Skeletal muscle satellite cell (primary cell): ENCODE measurements at regions not wholly inside any gene's neighbourhood (a gene's known extent, or its start where the extent isn't known, plus 50 kb on each side); places are given as distances from the start of the nearest gene placed in this dataset.

Source experiments
- H3K27me3 ChIP-seq: 2 replicates; pipeline ENCODE4 v1.7.0; 2013; ENCODE audit warnings: low read length; ENCODE audit not compliant: control insufficient read depth, insufficient read depth
- H3K36me3 ChIP-seq: 2 replicates; pipeline ENCODE4 v1.7.0; 2013; ENCODE audit warnings: mild to moderate bottlenecking, control low read depth, low read length; ENCODE audit not compliant: insufficient read depth
- H3K4me1 ChIP-seq: 2 replicates; pipeline ENCODE4 v1.7.0; 2013; ENCODE audit warnings: low read length; ENCODE audit not compliant: control insufficient read depth, insufficient read depth
- H3K4me2 ChIP-seq: 2 replicates; pipeline ENCODE4 v1.7.0; 2013; ENCODE audit warnings: mild to moderate bottlenecking, low read length
- H3K4me3 ChIP-seq: 2 replicates; pipeline ENCODE4 v1.7.0; 2013; ENCODE audit warnings: low read length
- H3K9ac ChIP-seq: 2 replicates; pipeline ENCODE4 v1.7.0; 2013; ENCODE audit warnings: mild to moderate bottlenecking, low read depth, low read length, moderate library complexity
- H3K9me3 ChIP-seq: replicated peaks from 2 replicates; pipeline ENCODE4 v1.7.0; 2013; ENCODE audit warnings: mild to moderate bottlenecking, control low read depth, low read length

DNA sequence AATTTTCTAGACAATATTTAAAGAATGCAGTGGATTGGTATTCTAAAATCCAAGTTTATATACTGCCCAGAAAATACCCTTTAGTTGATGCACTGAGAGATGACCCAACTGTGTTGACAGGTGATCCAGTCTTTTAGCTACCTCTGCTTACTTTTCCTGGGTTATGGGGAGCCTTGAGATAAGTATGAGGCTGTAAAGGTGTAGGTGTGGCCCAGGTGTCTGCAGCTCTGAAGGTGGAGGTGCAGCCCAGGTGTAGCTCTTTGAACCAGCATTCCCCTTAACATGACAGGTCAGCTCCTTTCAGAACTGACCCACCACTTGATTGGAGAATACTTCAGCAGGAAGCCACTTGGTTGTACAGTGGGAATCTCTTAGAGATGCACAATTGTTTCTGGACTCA lies 62.3 kb upstream of the ACSL3 start:
- no peak overlapping the region for H3K4me2 ChIP-seq
- H3K36me3 ChIP-seq, result no peaks in the 10 kb centered on the region
- no peak overlapping the region for H3K9ac ChIP-seq
- no peaks in the 10 kb centered on the region for H3K9me3 ChIP-seq
- peaks cover 16% of the 10 kb centered on the region for H3K4me1 ChIP-seq
- H3K4me3 ChIP-seq, result no peak overlapping the region
- H3K27me3 ChIP-seq, result no peaks in the 10 kb centered on the region

DNA sequence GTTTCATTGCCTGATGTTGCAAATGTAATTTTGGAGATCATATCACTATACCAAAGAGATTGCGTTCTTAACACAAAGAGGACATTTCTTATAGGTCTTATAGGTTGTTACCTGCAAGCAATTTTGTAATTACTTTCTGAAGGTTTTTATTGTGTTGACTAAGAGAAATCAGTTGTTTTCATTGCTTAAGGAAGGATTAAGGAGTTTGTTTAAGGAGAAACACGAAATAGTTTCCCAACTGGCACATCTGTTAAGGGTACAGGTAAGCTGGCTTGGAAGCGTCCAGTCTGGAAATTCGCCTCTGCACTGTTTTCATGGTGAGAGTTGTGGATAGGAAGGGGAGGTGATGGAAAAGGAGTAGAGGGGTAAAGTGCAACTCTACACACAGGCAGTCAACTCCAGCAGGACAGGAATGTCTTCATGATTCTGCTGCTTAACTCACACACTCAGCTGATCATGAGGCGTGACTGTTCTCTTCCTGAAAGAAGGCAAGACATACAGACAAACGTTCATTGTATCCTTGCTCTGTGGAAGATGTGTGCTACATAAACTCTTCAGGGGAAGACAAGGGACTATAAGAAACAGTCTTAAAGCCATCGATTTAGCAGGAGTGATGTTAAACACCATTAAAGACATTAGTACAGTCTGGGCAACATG lies 61.4 kb upstream of the ACSL3 start:
- no peak overlapping the region for H3K4me3 ChIP-seq
- H3K4me2 ChIP-seq, result no peak overlapping the region
- H3K36me3 ChIP-seq, result no peaks in the 10 kb centered on the region

DNA sequence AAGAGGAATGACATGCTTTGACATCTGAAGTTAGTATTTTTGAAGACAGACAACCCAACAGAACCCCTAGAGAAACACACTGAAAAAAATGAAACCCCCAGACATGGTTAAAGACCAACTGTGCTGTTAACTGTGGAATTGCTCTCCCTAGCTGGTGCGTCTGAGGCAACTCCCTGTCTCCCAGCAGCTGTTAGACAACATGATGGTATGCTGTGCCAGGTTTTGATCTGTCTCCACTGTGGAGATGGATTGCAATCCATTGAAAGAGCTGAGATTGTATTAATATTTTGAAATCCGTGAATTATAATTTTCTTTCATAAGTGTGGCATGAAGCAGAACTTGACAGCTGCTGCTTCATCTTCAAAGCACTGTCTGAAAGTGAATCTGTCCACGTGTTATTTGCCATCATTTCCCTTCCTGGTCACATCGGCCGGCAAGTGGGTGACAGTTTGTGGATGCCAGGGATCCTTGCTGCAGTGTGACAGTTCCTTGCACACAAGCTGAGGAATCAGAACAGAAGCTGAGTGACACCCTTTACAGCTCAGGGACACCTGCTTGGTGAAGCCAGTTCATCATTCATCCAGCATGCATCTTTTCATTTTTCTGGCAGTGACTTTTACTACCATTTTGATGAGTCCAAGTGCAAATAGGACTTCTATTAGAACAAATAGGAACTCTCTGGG lies 58.2 kb upstream of the ACSL3 start:
- H3K9me3 ChIP-seq, result no peaks in the 10 kb centered on the region
- no peaks in the 10 kb centered on the region for H3K27me3 ChIP-seq
- H3K4me3 ChIP-seq, result no peak overlapping the region
- no peak overlapping the region for H3K9ac ChIP-seq
- H3K36me3 ChIP-seq, result no peaks in the 10 kb centered on the region
- no peak overlapping the region for H3K4me2 ChIP-seq
- peaks cover 2% of the 10 kb centered on the region for H3K4me1 ChIP-seq

More for the DNA sequence above, 61.4 kb upstream of the ACSL3 start:
- H3K9me3 ChIP-seq, result no peaks in the 10 kb centered on the region
- H3K4me1 ChIP-seq, result peaks cover 16% of the 10 kb centered on the region
- no peak overlapping the region for H3K9ac ChIP-seq
- H3K27me3 ChIP-seq, result no peaks in the 10 kb centered on the region

DNA sequence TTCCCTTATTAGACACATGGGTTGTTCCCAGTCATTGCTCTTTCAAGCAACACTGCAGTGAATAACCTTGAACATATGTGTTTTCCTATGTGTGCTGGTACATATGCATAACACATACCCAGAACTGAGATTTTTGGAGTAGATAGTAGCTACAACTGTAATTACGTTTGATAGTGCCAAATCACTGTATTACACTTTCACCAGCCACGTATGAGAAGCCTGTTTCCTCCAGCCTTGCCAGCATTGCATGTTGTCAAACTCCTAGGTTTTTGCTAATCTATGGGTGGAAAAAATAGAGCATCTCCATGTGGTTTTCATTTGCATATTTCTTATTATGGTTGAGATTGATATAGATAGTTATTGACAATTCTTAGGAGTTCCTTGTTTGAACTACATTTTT lies 56.5 kb upstream of the ACSL3 start:
- Histone ChIP-seq H3K4me2 (no peak overlapping the region), H3K27me3 (no peaks in the 10 kb centered on the region), H3K4me3 (no peak overlapping the region), H3K4me1 (no peaks in the 10 kb centered on the region), H3K9ac (no peak overlapping the region), H3K9me3 (no peaks in the 10 kb centered on the region), H3K36me3 (no peaks in the 10 kb centered on the region)

DNA sequence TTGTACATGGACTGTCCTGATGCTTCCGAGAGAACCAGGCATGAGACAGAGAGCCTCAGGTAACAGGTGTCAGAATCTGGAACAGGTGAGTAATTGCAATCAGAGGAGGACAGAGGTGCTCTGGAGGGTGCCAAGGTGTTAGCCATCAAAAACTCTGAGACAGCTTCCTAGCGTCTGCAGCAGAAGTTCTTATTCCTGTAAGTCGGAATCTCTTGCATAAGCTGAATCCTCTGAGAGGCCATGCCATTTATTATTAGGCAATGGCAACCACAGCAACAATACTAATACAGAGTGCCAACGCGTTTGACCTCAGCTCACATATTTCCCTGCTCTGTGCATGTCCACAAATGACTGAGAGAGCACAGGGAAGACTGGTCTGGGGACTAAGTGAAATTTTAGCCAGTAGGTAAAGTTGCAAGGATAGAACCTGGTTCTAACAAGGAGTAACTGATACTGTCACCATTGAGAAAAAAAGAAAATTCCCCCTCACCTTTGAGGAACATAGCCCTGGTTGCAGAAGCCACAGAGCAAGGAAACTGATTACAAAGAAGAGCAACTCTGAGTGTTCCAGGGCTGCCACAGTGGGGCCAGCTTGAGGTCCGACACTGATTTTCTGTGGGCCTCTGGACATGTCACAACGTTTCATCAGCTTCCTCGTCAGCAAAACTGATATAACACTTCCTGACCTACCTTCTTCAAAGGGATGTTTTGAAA lies 55.1 kb upstream of the ACSL3 start:
- Histone ChIP-seq H3K4me3 (no peak overlapping the region), H3K9me3 (no peaks in the 10 kb centered on the region), H3K27me3 (no peaks in the 10 kb centered on the region), H3K36me3 (no peaks in the 10 kb centered on the region), H3K4me2 (no peak overlapping the region), H3K9ac (no peak overlapping the region), H3K4me1 (no peaks in the 10 kb centered on the region)

DNA sequence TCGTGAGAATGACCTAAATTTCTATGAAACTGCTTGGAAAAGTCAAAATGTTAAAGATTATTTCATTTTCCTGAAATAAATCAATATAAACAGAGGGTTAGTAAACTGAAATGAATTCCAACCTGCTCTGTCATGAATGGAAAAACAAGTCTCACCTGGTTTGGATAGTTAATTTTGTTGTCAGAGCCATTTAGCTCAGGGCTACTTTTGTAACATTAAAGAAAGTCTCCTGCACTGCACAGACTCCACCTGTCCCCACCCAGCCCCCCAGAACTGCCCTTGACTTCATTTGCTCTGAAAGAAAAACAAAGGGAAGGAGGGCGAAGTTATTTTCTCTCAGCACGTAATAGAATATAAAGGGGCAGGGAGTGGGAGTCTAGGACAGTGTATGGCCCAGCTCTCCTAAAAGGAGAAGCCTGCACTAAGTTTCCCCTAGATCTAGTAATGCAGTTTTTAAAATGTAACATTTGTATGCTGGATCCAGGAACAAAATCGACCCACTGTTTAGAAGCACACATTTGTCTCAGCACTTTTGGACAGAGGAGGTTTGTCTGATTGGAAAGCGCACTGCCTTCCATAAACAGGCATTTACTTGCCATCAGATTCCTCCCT lies 54.2 kb upstream of the ACSL3 start:
- no peaks in the 10 kb centered on the region for H3K27me3 ChIP-seq
- no peaks in the 10 kb centered on the region for H3K4me1 ChIP-seq
- H3K4me3 ChIP-seq, result no peak overlapping the region
- no peaks in the 10 kb centered on the region for H3K9me3 ChIP-seq
- H3K9ac ChIP-seq, result no peak overlapping the region
- H3K36me3 ChIP-seq, result no peaks in the 10 kb centered on the region
- H3K4me2 ChIP-seq, result no peak overlapping the region

DNA sequence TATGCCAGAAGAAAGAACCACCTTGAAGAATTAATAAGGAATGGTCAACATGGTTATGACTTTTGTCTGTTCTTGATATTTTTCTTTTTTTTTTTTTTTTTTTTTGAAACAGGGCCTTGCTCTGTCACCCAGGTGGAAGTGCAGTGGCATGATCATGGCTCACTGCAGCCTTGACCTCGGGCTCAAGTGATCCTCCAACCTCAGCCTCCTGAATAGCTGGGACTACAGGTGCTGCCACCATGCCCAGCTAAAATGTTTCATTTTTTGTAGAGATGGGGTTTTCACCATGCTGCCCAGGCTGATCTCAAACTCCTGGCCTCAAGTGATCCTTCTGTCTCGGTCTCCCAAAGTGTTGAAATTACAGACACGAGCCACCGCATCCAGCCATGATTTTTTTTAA lies 53.4 kb upstream of the ACSL3 start:
- Histone ChIP-seq H3K4me2 (no peak overlapping the region), H3K4me3 (no peak overlapping the region), H3K9ac (no peak overlapping the region), H3K4me1 (no peaks in the 10 kb centered on the region), H3K9me3 (no peaks in the 10 kb centered on the region), H3K27me3 (no peaks in the 10 kb centered on the region), H3K36me3 (no peaks in the 10 kb centered on the region)

DNA sequence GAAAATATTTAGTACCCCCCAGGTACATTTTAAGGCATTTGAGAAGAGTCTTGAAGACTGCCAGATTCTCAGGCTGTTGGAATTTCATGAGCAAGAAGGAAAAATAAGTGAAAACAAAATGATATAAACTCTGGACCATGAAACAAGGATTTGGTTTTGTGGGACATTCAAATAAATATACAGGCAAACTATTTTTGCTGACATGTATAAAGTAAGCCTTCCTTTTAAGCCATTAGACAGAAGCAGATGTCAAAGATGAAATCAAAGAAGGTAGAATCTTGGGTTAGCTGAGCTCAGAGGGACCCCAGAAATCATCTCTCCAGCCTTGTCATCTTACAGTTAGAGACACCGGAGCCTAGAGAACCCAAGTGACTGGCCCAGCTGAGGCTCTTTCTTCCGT lies 51.3 kb upstream of the ACSL3 start:
- no peak overlapping the region for H3K9ac ChIP-seq
- H3K9me3 ChIP-seq, result no peaks in the 10 kb centered on the region
- H3K36me3 ChIP-seq, result no peaks in the 10 kb centered on the region
- H3K27me3 ChIP-seq, result no peaks in the 10 kb centered on the region
- H3K4me1 ChIP-seq, result no peaks in the 10 kb centered on the region
- H3K4me2 ChIP-seq, result no peak overlapping the region
- no peak overlapping the region for H3K4me3 ChIP-seq

DNA sequence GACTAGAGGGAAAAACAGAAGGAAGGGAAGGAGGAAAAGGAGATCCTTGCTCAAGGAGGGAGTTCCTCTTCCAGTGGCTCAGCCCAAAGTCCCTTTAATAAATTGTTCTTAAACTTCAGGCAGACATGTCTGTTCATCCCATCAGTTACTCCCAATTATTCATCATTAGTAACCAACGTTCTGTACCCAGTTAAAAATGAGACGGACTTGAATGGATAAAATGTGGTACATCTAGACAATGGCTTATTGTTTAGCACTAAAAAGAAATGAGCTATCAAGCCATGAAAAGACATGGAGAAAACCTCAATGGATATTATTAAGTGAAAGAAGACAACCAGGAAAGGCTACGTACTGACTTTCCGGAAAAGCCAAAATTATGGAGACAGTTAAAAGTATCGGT lies 50.8 kb upstream of the ACSL3 start:
- H3K4me3 ChIP-seq, result no peak overlapping the region
- no peaks in the 10 kb centered on the region for H3K4me1 ChIP-seq

More for the DNA sequence above, 50.8 kb upstream of the ACSL3 start:
- H3K9ac ChIP-seq, result no peak overlapping the region
- no peaks in the 10 kb centered on the region for H3K9me3 ChIP-seq
- H3K27me3 ChIP-seq, result no peaks in the 10 kb centered on the region
- no peaks in the 10 kb centered on the region for H3K36me3 ChIP-seq
- no peak overlapping the region for H3K4me2 ChIP-seq
